Neural progenitor cell (in vitro differentiated cells): ENCODE measurements at regions not wholly inside any gene's neighbourhood (a gene's known extent, or its start where the extent isn't known, plus 50 kb on each side); places are given as distances from the start of the nearest gene placed in this dataset.

ENCODE experiments used
- DNase-seq: peaks from one replicate; pipeline ENCODE4 v3.0.0-alpha.2; 2016; ENCODE audit warnings: low spot score
- H2AFZ ChIP-seq: fragments of 200-600 bp; sonication (generic); replicated peaks from 2 replicates; pipeline ENCODE4 v1.6.1; 2016; ENCODE audit warnings: antibody characterized with exemption
- H3F3A ChIP-seq: fragments of 200-600 bp; sonication (generic); 2 replicates; pipeline ENCODE4 v1.6.1; 2016; ENCODE audit warnings: antibody characterized with exemption, low read depth
- H3K27ac ChIP-seq: fragments of 200-600 bp; sonication (generic); 2 replicates; pipeline ENCODE4 v1.5.1; 2016; ENCODE audit warnings: mild to moderate bottlenecking
- H3K27me3 ChIP-seq: fragments of 200-600 bp; sonication (generic); 2 replicates; pipeline ENCODE4 v1.6.1; 2016; ENCODE audit warnings: mild to moderate bottlenecking, moderate library complexity
- H3K36me3 ChIP-seq: fragments of 200-600 bp; sonication (generic); 2 replicates; pipeline ENCODE4 v1.5.1; 2016
- H3K4me1 ChIP-seq: fragments of 200-600 bp; sonication (generic); 2 replicates; pipeline ENCODE4 v1.6.1; 2016; ENCODE audit warnings: mixed run types
- H3K4me2 ChIP-seq: fragments of 200-600 bp; sonication (generic); 2 replicates; pipeline ENCODE4 v1.6.1; 2016
- H3K4me3 ChIP-seq: fragments of 200-600 bp; sonication (generic); 2 replicates; pipeline ENCODE4 v1.5.1; 2016
- H3K79me2 ChIP-seq: fragments of 200-600 bp; sonication (generic); 2 replicates; pipeline ENCODE4 v1.6.1; 2016; ENCODE audit warnings: low read depth
- H3K9ac ChIP-seq: fragments of 200-600 bp; sonication (generic); 2 replicates; pipeline ENCODE4 v1.6.1; 2016
- H3K9me3 ChIP-seq: fragments of 200-600 bp; sonication (generic); 2 replicates; pipeline ENCODE4 v1.5.1; 2016; ENCODE audit warnings: low read depth
- H4K20me1 ChIP-seq: fragments of 200-600 bp; sonication (generic); 2 replicates; pipeline ENCODE4 v1.6.1; 2016; ENCODE audit warnings: low read depth
- H3K27ac Mint-ChIP-seq: 3 replicates; pipeline ENCODE4 v1.8.0; 2021; ENCODE audit warnings: mixed read lengths
- H3K27me3 Mint-ChIP-seq: 2 replicates; pipeline ENCODE4 v1.8.0; 2022; ENCODE audit warnings: low read depth, mild to moderate bottlenecking, inconsistent platforms, moderate library complexity, mixed read lengths; ENCODE audit not compliant: insufficient read depth
- H3K36me3 Mint-ChIP-seq: 3 replicates; pipeline ENCODE4 v1.8.0; 2021; ENCODE audit warnings: mixed read lengths
- H3K4me1 Mint-ChIP-seq: 3 replicates; pipeline ENCODE4 v1.8.0; 2021; ENCODE audit warnings: mixed read lengths
- H3K4me3 Mint-ChIP-seq: 3 replicates; pipeline ENCODE4 v1.8.0; 2021; ENCODE audit warnings: mild to moderate bottlenecking, moderate library complexity, mixed read lengths
- H3K9me3 Mint-ChIP-seq: 3 replicates; pipeline ENCODE4 v1.8.0; 2020; ENCODE audit warnings: mixed read lengths
- EZH2 ChIP-seq: fragments of 200-600 bp; sonication (generic); IDR thresholded peaks from 2 replicates; pipeline ENCODE4 v1.6.1; 2017; ENCODE audit warnings: antibody characterized with exemption, mild to moderate bottlenecking, moderate library complexity
- EZH2phosphoT487 ChIP-seq: fragments of 200-600 bp; sonication (generic); IDR thresholded peaks from 2 replicates; pipeline ENCODE4 v1.6.1; 2017; ENCODE audit warnings: antibody characterized with exemption
- TF ChIP-seq, protein P1 (sequence below): fragments of 200-600 bp; sonication (generic); IDR thresholded peaks from 2 replicates; pipeline ENCODE4 v1.5.1; 2017; ENCODE audit warnings: antibody characterized with exemption, mild to moderate bottlenecking

DNA sequence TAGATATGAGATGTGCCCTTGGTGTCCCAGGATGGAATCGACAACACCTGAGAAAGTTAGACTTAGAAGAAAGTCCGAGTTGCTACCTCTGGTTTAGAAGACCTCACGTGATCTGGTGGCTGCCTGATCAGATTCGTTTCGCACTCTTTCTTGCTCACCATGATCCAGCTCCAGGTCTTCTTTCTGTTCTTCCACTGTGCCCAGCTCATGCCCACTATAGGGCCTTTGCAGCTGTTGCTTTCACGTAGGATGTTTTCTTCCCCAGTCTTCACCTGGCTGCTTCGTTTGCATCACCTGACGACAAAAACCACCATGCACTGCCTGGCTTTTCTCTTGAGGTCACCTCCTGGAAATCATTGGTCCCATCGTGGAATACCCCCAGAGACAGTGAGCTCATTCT lies 311.1 kb downstream of the PRDM2 start:
- H3F3A ChIP-seq: no peaks in the 10 kb centered on the region
- TF ChIP-seq, protein P1, sequence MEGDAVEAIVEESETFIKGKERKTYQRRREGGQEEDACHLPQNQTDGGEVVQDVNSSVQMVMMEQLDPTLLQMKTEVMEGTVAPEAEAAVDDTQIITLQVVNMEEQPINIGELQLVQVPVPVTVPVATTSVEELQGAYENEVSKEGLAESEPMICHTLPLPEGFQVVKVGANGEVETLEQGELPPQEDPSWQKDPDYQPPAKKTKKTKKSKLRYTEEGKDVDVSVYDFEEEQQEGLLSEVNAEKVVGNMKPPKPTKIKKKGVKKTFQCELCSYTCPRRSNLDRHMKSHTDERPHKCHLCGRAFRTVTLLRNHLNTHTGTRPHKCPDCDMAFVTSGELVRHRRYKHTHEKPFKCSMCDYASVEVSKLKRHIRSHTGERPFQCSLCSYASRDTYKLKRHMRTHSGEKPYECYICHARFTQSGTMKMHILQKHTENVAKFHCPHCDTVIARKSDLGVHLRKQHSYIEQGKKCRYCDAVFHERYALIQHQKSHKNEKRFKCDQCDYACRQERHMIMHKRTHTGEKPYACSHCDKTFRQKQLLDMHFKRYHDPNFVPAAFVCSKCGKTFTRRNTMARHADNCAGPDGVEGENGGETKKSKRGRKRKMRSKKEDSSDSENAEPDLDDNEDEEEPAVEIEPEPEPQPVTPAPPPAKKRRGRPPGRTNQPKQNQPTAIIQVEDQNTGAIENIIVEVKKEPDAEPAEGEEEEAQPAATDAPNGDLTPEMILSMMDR: no peak
- TF ChIP-seq EZH2 (no peak), EZH2phosphoT487 (no peak)

DNA sequence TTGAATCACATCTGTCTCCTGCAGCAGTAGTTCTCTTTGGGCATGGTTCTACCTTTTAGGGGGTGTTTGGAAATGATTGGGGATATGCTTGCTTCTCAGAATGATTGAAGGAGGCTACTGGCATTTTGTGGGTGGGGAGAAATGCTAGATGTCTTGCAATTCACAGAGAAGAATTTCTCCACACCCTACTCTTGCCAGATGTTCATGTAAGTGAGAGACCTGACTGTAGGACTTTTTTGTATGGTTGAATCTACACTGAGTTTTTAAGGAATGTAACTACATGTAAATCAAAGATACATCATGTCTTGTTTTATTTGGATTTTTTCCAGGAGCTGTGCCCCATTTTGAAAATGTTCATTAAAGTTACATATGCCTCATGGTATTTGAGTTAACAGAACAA lies 311.9 kb downstream of the PRDM2 start:
- H3K27ac ChIP-seq: no peak overlapping the region
- no peaks in the 10 kb centered on the region for H3F3A ChIP-seq
- peaks cover 8% of the 10 kb centered on the region for H3K27me3 Mint-ChIP-seq
- no peak overlapping the region for H3K4me3 ChIP-seq
- no peak overlapping the region for H3K27ac Mint-ChIP-seq
- H4K20me1 ChIP-seq: no peaks in the 10 kb centered on the region
- H3K9me3 ChIP-seq: no peaks in the 10 kb centered on the region
- peaks cover 2% of the 10 kb centered on the region for H3K9me3 Mint-ChIP-seq
- TF ChIP-seq, protein P1: no peak
- TF ChIP-seq EZH2 (no peak), EZH2phosphoT487 (no peak)
- no peaks in the 10 kb centered on the region for H3K4me1 ChIP-seq
- H3K79me2 ChIP-seq: no peaks in the 10 kb centered on the region
- H3K4me3 Mint-ChIP-seq: no peak overlapping the region
- H3K4me1 Mint-ChIP-seq: peaks cover 18% of the 10 kb centered on the region
- no peaks in the 10 kb centered on the region for H3K27me3 ChIP-seq
- DNase-seq: no peak
- no peak overlapping the region for H3K9ac ChIP-seq
- no peaks in the 10 kb centered on the region for H3K36me3 Mint-ChIP-seq
- H3K4me2 ChIP-seq: no peak overlapping the region
- H2AFZ ChIP-seq: no peak overlapping the region
- no peaks in the 10 kb centered on the region for H3K36me3 ChIP-seq

More for the DNA sequence above, 311.1 kb downstream of the PRDM2 start:
- Mint-ChIP-seq H3K4me1 (peaks cover 12% of the 10 kb centered on the region), H3K27me3 (peaks cover 8% of the 10 kb centered on the region), H3K27ac (no peak overlapping the region), H3K9me3 (peaks cover 4% of the 10 kb centered on the region), H3K36me3 (no peaks in the 10 kb centered on the region), H3K4me3 (no peak overlapping the region)
- H3K9ac ChIP-seq: no peak overlapping the region
- no peak overlapping the region for H3K4me2 ChIP-seq
- H3K4me1 ChIP-seq: no peaks in the 10 kb centered on the region
- no peak overlapping the region for H3K27ac ChIP-seq
- no peak overlapping the region for H2AFZ ChIP-seq
- H3K9me3 ChIP-seq: no peaks in the 10 kb centered on the region
- no peaks in the 10 kb centered on the region for H4K20me1 ChIP-seq
- H3K79me2 ChIP-seq: no peaks in the 10 kb centered on the region
- no peaks in the 10 kb centered on the region for H3K27me3 ChIP-seq
- H3K36me3 ChIP-seq: no peaks in the 10 kb centered on the region
- DNase-seq: no peak
- no peak overlapping the region for H3K4me3 ChIP-seq

DNA sequence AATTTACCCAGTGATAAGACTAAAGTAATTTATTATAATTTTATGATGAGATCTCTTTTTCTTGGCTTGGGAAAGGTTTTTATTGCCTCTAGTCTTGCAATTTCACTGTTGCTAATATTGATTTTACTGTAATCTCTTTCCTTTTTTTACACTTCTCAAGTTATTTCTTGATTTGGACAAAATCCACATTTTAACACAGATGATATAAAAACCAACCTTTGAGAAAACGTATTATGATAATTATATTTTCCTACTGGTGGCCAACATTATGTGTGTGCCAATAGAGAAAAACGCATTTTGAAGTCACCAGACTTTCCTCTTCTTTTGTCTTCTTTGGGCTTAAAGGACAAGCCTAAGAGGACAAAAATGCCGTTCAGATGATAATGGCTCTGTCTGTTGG lies 314.9 kb downstream of the PRDM2 start:
- H3K79me2 ChIP-seq: no peaks in the 10 kb centered on the region
- no peak overlapping the region for H2AFZ ChIP-seq
- no peaks in the 10 kb centered on the region for H3K27me3 ChIP-seq
- Mint-ChIP-seq H3K9me3 (peaks cover 6% of the 10 kb centered on the region), H3K27ac (no peak overlapping the region), H3K4me1 (peaks cover 30% of the 10 kb centered on the region), H3K4me3 (no peak overlapping the region), H3K36me3 (peaks cover 3% of the 10 kb centered on the region), H3K27me3 (peaks cover 5% of the 10 kb centered on the region)
- no peak overlapping the region for H3K27ac ChIP-seq
- H3K4me1 ChIP-seq: peaks cover 9% of the 10 kb centered on the region
- H3K4me2 ChIP-seq: no peak overlapping the region
- H3K36me3 ChIP-seq: no peaks in the 10 kb centered on the region
- H3K4me3 ChIP-seq: no peak overlapping the region
- no peaks in the 10 kb centered on the region for H4K20me1 ChIP-seq
- no peak for DNase-seq
- H3K9me3 ChIP-seq: no peaks in the 10 kb centered on the region
- no peak for TF ChIP-seq EZH2phosphoT487
- TF ChIP-seq, protein P1: no peak
- no peak for TF ChIP-seq EZH2
- H3F3A ChIP-seq: no peaks in the 10 kb centered on the region
- H3K9ac ChIP-seq: no peak overlapping the region
